WTC11 (cell line): ENCODE measurements at regions not wholly inside any gene's neighbourhood (a gene's known extent, or its start where the extent isn't known, plus 50 kb on each side); places are given as distances from the start of the nearest gene placed in this dataset.

Experiments
- AFF4 ChIP-seq: sonication (generic); formaldehyde crosslinking; IDR thresholded peaks from 2 replicates; pipeline ENCODE4 v1.8.1; 2023; ENCODE audit warnings: mild to moderate bottlenecking, missing genetic modification reagents, borderline replicate concordance
- ATF6 ChIP-seq: sonication (generic); formaldehyde crosslinking; IDR thresholded peaks from 2 replicates; pipeline ENCODE4 v1.8.1; 2023; ENCODE audit warnings: mild to moderate bottlenecking, missing genetic modification reagents
- CTCF ChIP-seq: fragments of 200-600 bp; IDR thresholded peaks from 2 replicates; pipeline ENCODE4 v1.8.0; 2022; ENCODE audit warnings: antibody characterized with exemption
- EMX1 ChIP-seq: fragments of 250-450 bp; sonication (Bioruptor Pico); IDR thresholded peaks from 2 replicates; pipeline ENCODE4 v1.8.0; 2021; ENCODE audit warnings: mild to moderate bottlenecking
- NFYB ChIP-seq: sonication (generic); formaldehyde crosslinking; conservative IDR thresholded peaks from 2 replicates; pipeline ENCODE4 v1.8.0; 2022; ENCODE audit warnings: low read depth, missing genetic modification reagents
- SMAD3 ChIP-seq: sonication (generic); formaldehyde crosslinking; IDR thresholded peaks from 2 replicates; pipeline ENCODE4 v1.8.0; 2022; ENCODE audit warnings: missing genetic modification reagents, mild to moderate bottlenecking, borderline replicate concordance
- SMAD4 ChIP-seq: sonication (generic); formaldehyde crosslinking; IDR thresholded peaks from 2 replicates; pipeline ENCODE4 v1.8.0; 2022; ENCODE audit warnings: mild to moderate bottlenecking, missing genetic modification reagents
- USF2 ChIP-seq: sonication (generic); formaldehyde crosslinking; IDR thresholded peaks from 2 replicates; pipeline ENCODE4 v1.8.1; 2023; ENCODE audit warnings: mild to moderate bottlenecking, missing genetic modification reagents, moderate library complexity
- ZNF121 ChIP-seq: sonication (generic); formaldehyde crosslinking; IDR thresholded peaks from 2 replicates; pipeline ENCODE4 v1.8.0; 2023; ENCODE audit warnings: missing genetic modification reagents
- TF ChIP-seq, protein P1 (sequence below): sonication (generic); formaldehyde crosslinking; IDR thresholded peaks from 2 replicates; pipeline ENCODE4 v1.8.0; 2022; ENCODE audit warnings: mild to moderate bottlenecking, missing genetic modification reagents
- TF ChIP-seq, protein P2 (sequence below): sonication (generic); formaldehyde crosslinking; conservative IDR thresholded peaks from 2 replicates; pipeline ENCODE4 v1.8.1; 2022; ENCODE audit warnings: mild to moderate bottlenecking, missing genetic modification reagents

DNA sequence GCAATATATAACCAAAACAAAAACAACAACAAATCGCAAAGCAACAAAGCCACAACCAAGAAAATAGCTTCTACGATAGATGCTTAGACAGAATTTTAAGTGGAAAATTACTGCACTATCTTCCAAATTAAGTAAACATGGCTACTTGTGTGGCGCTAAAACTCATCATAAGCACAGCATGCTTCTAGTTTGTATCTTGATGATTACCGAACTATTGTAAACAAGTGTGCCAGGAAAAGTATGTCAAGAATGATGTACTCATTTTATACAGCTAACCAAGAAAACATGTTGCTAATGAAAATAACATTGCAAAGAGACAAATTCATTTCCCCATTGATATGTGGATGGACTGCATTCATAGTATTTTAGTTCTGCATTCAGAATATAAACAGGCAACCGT lies 271.9 kb upstream of the GPC6 start:
- no peak for TF ChIP-seq CTCF
- no peak for TF ChIP-seq USF2 (CRISPR knock-in tag)
- TF ChIP-seq SMAD4 (CRISPR knock-in tag) = no peak
- TF ChIP-seq, protein P1, sequence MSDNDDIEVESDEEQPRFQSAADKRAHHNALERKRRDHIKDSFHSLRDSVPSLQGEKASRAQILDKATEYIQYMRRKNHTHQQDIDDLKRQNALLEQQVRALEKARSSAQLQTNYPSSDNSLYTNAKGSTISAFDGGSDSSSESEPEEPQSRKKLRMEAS = no peak
- no peak for TF ChIP-seq AFF4
- no peak for TF ChIP-seq ZNF121 (CRISPR knock-in tag)
- no peak for TF ChIP-seq ATF6
- no peak for TF ChIP-seq EMX1
- no peak for TF ChIP-seq SMAD3 (CRISPR knock-in tag)
- no peak for TF ChIP-seq NFYB (CRISPR knock-in tag)
- TF ChIP-seq, protein P2, sequence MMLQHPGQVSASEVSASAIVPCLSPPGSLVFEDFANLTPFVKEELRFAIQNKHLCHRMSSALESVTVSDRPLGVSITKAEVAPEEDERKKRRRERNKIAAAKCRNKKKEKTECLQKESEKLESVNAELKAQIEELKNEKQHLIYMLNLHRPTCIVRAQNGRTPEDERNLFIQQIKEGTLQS (CRISPR knock-in tag) = no peak
